Chondrocyte (in vitro differentiated cells): ENCODE measurements at regions not wholly inside any gene's neighbourhood (a gene's known extent, or its start where the extent isn't known, plus 50 kb on each side); places are given as distances from the start of the nearest gene placed in this dataset.

Source experiments
- DNase-seq: peaks from one replicate; pipeline ENCODE4 v3.0.0; 2021; ENCODE audit warnings: mixed read lengths, low spot score
- H3K27ac Mint-ChIP-seq: one replicate; pipeline ENCODE4 v1.8.0; 2021; ENCODE audit warnings: mild to moderate bottlenecking, moderate library complexity, mixed read lengths; ENCODE audit not compliant: unreplicated experiment
- H3K27me3 Mint-ChIP-seq: 2 replicates; pipeline ENCODE4 v1.8.0; 2021; ENCODE audit warnings: low read depth, mixed read lengths
- H3K36me3 Mint-ChIP-seq: 2 replicates; pipeline ENCODE4 v1.8.0; 2021; ENCODE audit warnings: low read depth, mixed read lengths
- H3K4me1 Mint-ChIP-seq: 2 replicates; pipeline ENCODE4 v1.8.0; 2021; ENCODE audit warnings: low read depth, mild to moderate bottlenecking, mixed read lengths
- H3K4me3 Mint-ChIP-seq: one replicate; pipeline ENCODE4 v1.8.0; 2021; ENCODE audit warnings: mild to moderate bottlenecking, moderate library complexity, mixed read lengths; ENCODE audit not compliant: unreplicated experiment
- H3K9me3 Mint-ChIP-seq: 2 replicates; pipeline ENCODE4 v1.8.0; 2021; ENCODE audit warnings: low read depth, mixed read lengths
- TF ChIP-seq, protein P1 (sequence below): fragments of 200-600 bp; sonication (generic); IDR thresholded peaks from 2 replicates; pipeline ENCODE4 v1.5.0; 2021; ENCODE audit warnings: antibody characterized with exemption, mild to moderate bottlenecking, moderate library complexity

DNA sequence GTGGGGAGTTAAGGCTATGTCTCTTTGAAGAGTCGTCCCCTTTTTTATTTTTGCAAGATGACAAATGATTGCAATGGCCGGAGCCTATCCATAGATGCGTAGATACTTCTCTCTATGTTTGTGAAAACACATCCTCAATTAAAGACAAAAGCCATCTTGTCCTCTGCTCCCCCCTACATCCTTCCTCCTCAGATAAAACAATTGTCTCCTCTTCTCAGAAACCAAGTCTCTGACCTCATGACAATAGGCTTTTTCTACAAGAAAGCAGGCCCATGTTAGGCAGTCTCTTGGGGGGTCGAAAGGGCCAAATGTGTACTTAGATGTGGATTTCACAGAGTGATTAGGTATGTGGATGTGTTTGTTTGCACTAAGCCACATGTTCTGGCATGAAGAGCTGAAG is 51.1 kb upstream of the SSTR4 start:
- H3K27ac Mint-ChIP-seq = no peak overlapping the region

DNA sequence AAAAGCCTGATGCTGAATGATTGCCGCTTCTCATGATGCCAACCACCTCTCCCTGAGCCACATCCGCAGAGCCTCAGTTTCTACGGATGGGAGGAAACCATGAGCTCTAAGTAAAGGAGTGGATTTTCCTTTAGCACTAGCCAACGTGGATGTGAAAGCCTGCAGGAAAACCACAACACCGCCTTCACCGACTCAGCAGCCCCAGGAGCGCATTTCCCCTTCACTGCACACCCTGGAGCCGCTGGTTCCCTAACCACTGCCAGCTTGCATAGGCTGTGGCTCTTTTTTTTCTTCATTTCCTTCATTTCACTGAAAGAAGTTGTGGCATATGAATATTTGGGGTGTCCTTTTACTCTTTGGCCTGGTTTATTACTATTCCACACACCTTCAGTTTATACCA is 50.5 kb upstream of the SSTR4 start:
- peaks cover 5% of the 10 kb centered on the region for H3K9me3 Mint-ChIP-seq
- TF ChIP-seq, protein P1, sequence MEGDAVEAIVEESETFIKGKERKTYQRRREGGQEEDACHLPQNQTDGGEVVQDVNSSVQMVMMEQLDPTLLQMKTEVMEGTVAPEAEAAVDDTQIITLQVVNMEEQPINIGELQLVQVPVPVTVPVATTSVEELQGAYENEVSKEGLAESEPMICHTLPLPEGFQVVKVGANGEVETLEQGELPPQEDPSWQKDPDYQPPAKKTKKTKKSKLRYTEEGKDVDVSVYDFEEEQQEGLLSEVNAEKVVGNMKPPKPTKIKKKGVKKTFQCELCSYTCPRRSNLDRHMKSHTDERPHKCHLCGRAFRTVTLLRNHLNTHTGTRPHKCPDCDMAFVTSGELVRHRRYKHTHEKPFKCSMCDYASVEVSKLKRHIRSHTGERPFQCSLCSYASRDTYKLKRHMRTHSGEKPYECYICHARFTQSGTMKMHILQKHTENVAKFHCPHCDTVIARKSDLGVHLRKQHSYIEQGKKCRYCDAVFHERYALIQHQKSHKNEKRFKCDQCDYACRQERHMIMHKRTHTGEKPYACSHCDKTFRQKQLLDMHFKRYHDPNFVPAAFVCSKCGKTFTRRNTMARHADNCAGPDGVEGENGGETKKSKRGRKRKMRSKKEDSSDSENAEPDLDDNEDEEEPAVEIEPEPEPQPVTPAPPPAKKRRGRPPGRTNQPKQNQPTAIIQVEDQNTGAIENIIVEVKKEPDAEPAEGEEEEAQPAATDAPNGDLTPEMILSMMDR = no peak
- H3K27me3 Mint-ChIP-seq = peaks cover 7% of the 10 kb centered on the region
- peaks cover 5% of the 10 kb centered on the region for H3K4me1 Mint-ChIP-seq
- no peak for DNase-seq
- H3K27ac Mint-ChIP-seq = no peak overlapping the region
- H3K36me3 Mint-ChIP-seq = no peaks in the 10 kb centered on the region
- no peak overlapping the region for H3K4me3 Mint-ChIP-seq

More for the DNA sequence above, 51.1 kb upstream of the SSTR4 start:
- Mint-ChIP-seq H3K4me3 (no peak overlapping the region), H3K36me3 (no peaks in the 10 kb centered on the region), H3K27me3 (peaks cover 7% of the 10 kb centered on the region), H3K9me3 (peaks cover 5% of the 10 kb centered on the region), H3K4me1 (peaks cover 5% of the 10 kb centered on the region)
- no peak for DNase-seq
- TF ChIP-seq, protein P1 = no peak

DNA sequence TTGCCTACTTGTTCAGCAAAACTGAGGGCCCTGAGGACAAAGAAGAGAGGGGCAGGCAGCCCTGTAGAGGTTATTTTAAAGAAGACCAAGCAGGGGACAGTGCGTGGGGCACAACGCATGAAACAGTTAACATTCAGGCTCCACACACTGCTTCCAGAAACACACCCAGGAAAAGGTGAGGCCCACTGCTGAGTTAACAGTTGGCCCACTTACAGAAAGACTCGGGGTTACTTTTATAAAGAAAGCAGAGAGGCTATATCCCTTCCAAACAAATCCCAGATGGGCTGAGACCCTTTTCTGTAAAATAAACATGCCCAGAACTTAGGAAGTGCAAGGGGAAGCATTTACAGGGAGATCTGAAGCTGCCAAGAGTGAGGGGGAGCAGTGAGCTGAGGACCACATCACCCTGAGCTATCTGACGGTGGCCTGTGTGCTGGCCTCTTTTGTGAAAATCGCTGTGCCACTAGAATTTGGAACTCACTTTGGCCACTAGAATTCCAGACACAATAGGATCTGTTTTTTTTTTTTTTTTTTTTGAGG is 49.8 kb upstream of the SSTR4 start:
- Mint-ChIP-seq H3K4me3 (no peak overlapping the region), H3K36me3 (no peaks in the 10 kb centered on the region), H3K27ac (no peak overlapping the region), H3K4me1 (peaks cover 5% of the 10 kb centered on the region), H3K9me3 (peaks cover 5% of the 10 kb centered on the region), H3K27me3 (peaks cover 11% of the 10 kb centered on the region)
- TF ChIP-seq, protein P1 = no peak
- no peak for DNase-seq
